Skeletal muscle satellite cell (primary cell): ENCODE measurements at regions not wholly inside any gene's neighbourhood (a gene's known extent, or its start where the extent isn't known, plus 50 kb on each side); places are given as distances from the start of the nearest gene placed in this dataset.

Experiments used
- H3K27me3 ChIP-seq: 2 replicates; pipeline ENCODE4 v1.7.0; 2013; ENCODE audit warnings: low read length; ENCODE audit not compliant: control insufficient read depth, insufficient read depth
- H3K36me3 ChIP-seq: 2 replicates; pipeline ENCODE4 v1.7.0; 2013; ENCODE audit warnings: mild to moderate bottlenecking, control low read depth, low read length; ENCODE audit not compliant: insufficient read depth
- H3K4me1 ChIP-seq: 2 replicates; pipeline ENCODE4 v1.7.0; 2013; ENCODE audit warnings: low read length; ENCODE audit not compliant: control insufficient read depth, insufficient read depth
- H3K4me2 ChIP-seq: 2 replicates; pipeline ENCODE4 v1.7.0; 2013; ENCODE audit warnings: mild to moderate bottlenecking, low read length
- H3K4me3 ChIP-seq: 2 replicates; pipeline ENCODE4 v1.7.0; 2013; ENCODE audit warnings: low read length
- H3K9ac ChIP-seq: 2 replicates; pipeline ENCODE4 v1.7.0; 2013; ENCODE audit warnings: mild to moderate bottlenecking, low read depth, low read length, moderate library complexity
- H3K9me3 ChIP-seq: replicated peaks from 2 replicates; pipeline ENCODE4 v1.7.0; 2013; ENCODE audit warnings: mild to moderate bottlenecking, control low read depth, low read length

DNA sequence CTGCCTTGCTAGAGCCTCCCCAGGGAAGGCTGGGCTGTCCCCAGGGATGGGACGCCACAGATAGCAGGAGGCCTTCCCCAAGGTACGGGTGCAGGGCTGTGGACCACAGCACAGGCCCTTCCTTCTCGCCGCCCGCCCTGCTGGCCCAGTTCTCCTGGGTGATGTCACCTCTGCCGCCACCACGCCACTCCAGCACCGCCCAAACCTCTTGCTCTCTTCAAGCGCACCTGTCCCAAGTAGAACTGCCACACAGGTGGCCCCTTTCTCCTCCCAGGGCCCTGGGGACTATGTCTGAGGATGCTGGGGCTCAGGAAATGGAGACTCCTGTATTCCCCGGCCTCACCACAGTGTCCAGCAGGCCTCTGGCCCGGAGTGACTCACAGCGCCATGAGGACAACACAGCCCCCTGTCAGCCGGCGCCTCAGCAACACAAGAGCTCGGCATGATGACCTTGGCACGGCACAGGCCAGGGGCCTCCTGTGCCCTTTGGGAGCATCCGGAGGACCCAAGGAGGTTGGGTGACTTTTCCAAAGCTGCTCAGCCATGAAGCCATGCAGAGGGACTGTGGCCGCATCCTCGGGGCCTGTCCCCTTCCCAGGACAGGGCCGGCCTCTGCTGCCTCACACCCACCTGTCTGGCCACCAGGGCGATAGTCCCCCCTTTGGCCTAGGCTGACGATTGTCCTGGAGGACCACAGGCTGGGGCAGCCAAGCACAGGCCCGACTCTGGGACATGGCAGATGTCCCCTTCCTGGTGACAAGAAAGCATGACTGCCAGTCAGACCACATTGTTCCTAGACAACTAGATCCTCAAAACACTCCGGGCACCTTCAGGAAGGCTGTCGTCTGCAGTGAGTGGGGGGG, 1023.5 kb downstream of the BRD1 start:
- Histone ChIP-seq H3K4me3 (no peak overlapping the region), H3K9ac (no peak overlapping the region), H3K4me1 (no peaks in the 10 kb centered on the region), H3K9me3 (peaks cover 34% of the 10 kb centered on the region), H3K27me3 (no peaks in the 10 kb centered on the region), H3K4me2 (no peak overlapping the region), H3K36me3 (no peaks in the 10 kb centered on the region)

DNA sequence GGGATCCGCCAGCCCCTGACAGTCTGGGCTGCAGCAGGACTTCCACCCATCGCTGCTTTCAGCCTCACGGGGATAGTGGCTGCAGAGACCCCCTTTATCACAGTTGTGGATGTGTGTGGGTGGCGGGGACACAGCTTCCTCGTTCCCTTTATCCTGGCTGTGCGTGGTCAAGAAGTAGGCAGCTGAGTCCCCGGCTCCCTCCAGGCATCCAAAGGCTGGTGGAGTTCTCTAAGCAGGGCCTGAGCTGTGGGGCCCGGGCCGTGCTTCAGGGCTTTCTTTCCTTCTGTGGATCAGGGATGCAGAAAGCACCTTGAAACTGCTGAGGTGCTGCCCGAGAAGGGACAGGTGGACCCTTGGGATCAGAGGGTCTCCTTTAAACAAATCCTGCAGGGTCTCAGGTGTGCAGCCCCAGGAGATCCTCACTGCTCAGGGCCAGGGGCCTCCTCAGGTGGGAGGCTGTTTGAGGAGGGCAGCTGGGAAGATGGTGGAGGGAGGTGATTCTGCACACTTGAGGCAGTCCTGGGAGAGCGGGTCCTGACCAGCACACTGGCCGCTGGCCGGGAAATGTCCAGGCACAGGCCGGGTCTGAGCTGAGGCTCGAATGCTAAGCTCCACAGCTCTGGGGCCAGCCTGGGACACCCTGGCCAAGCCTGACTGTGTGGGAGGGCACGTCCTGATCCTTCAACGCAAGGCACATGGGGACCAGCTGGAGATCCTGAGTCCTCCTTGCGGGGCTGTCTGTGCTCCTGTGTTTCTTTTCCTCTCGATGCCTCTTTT, 1024.3 kb downstream of the BRD1 start:
- Histone ChIP-seq H3K4me1 (no peaks in the 10 kb centered on the region), H3K36me3 (no peaks in the 10 kb centered on the region), H3K9ac (no peak overlapping the region), H3K4me3 (no peak overlapping the region), H3K4me2 (no peak overlapping the region), H3K27me3 (no peaks in the 10 kb centered on the region), H3K9me3 (peaks cover 27% of the 10 kb centered on the region)

DNA sequence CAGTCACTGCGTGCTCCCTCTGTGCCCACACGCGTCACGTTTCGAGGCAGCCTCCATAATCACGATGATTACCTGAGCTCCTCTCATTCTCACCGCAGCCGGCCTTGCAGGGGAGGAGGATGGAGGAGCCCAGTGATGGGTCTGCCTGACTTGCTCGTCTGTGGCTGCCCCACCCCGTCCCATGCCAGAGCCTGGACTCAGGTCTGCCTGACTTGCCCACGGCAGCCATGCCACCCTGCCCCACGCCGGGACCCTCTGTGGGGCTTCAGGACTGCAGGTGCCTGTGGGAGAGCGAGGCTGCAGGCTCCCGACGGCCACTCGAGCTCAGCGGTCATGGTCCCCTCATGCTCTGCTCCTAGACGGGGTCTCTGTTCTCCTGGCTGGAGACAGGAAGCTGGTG, 1025.1 kb downstream of the BRD1 start:
- H3K27me3 ChIP-seq: no peaks in the 10 kb centered on the region
- H3K4me2 ChIP-seq: no peak overlapping the region
- H3K4me1 ChIP-seq: no peaks in the 10 kb centered on the region
- no peak overlapping the region for H3K9ac ChIP-seq
- H3K36me3 ChIP-seq: no peaks in the 10 kb centered on the region
- peaks cover 27% of the 10 kb centered on the region for H3K9me3 ChIP-seq
- no peak overlapping the region for H3K4me3 ChIP-seq

DNA sequence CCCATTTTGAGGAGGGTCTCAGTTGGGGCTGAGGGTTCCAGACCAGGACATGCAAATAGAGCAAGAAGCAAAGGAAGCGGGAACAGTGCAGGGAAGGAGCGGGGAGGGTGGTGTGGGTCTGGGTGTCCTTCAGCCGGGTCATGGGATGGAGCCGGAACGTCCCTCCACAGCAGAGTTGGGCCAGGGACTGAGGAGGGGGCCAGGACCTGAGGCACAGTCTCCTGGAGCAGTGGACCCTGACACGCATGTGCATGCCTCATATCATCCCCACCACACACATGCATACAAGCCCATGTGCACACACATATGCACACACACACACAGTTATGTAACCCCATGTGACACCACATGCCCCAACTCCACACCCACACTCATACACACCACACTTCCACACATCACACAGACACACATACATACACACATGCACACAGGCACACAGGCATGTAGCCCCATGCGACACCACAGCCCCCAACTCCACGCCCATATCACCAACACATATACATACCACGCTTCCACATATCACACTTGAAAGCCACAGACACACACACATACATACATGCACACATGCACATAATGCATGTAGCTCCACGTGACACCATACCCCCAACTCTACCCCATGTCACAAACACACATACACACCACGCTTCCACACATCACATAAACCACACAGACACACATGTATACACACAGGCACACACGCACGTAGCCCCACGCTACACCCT, 1026.6 kb downstream of the BRD1 start:
- no peak overlapping the region for H3K9ac ChIP-seq

DNA sequence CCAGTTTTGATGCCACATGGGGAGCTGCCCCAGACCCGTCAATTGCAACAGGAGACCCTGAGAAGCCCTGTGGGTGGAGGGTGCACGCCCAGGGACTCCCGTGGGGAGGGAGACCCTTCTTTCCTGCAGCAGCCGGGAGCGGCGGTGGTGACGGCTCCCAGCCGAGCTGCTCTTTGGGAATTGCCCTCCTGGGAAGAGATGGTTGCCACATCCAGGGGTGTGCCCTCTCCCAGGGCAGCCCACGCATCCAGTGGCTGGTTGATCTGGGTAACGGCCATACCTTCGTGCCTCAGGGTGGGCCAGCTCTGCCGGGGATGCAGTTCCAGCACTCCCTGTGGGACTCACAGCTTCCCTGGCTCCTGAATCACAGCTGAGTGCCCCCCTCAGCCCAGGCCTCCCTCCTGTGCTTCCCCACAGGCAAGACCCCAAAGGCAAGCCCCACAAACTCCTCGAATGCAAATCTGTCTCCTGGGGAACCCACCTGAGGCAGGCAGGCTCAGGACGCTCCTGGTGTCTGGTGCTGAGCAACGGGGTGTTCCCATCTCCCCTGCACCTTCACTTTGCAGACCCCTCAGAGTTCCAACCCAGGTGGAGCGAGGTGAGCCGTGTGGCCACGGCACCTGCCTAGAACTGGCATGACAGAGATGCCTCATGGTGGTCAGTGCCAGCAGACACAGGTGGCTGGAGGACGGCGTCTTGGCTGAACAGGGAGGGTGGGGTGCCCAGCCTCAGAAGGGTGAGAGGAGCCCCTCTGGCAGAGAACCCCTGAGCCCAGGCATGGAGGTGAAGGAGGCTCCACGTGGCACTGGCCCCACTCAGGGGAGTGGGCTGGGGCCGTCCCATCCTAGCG, 1027.4 kb downstream of the BRD1 start:
- Histone ChIP-seq H3K27me3 (no peaks in the 10 kb centered on the region), H3K4me3 (no peak overlapping the region), H3K9ac (no peak overlapping the region), H3K4me1 (no peaks in the 10 kb centered on the region), H3K9me3 (peaks cover 28% of the 10 kb centered on the region), H3K36me3 (no peaks in the 10 kb centered on the region), H3K4me2 (no peak overlapping the region)

More for the DNA sequence above, 1026.6 kb downstream of the BRD1 start:
- Histone ChIP-seq H3K9me3 (peaks cover 28% of the 10 kb centered on the region), H3K36me3 (no peaks in the 10 kb centered on the region), H3K27me3 (no peaks in the 10 kb centered on the region), H3K4me1 (no peaks in the 10 kb centered on the region), H3K4me3 (no peak overlapping the region), H3K4me2 (no peak overlapping the region)

DNA sequence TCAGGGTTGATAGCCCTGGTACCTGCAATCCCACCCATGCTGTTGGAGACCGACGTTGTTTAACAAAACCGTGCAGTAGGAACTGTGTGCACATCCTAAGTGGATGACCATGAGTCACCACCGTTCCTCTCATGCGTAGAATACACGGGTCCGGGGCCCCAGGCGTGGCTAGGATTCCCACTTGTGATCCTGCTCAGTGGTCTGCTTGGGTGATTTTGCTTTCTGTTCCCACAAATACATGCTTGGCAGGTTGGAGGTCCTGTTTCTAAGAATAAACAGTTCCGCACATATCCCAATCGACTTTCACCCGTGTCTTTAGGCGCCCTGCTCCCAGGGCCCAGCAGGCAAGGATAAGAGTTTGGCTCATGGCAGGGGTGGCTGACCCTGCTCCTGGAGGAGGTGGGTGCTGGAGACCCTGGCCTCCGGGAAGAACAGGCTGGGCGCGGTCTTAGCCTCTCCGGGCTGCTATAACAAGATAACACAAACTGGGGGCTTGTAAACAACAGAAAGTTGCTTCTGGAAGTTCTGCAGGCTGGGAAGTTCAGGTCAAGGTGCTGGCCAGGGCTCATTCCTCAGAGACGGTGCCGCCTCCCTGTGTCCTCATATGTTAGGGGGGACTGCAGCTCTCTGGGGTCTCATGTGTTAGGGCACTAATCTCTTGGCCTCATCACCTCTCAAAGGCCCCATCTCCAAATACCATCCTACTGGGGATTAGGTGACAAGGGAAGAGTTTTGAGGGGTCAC, 1028.3 kb downstream of the BRD1 start:
- Histone ChIP-seq H3K27me3 (no peaks in the 10 kb centered on the region), H3K4me1 (no peaks in the 10 kb centered on the region), H3K9me3 (peaks cover 30% of the 10 kb centered on the region), H3K36me3 (no peaks in the 10 kb centered on the region), H3K4me3 (no peak overlapping the region), H3K9ac (no peak overlapping the region), H3K4me2 (no peak overlapping the region)

DNA sequence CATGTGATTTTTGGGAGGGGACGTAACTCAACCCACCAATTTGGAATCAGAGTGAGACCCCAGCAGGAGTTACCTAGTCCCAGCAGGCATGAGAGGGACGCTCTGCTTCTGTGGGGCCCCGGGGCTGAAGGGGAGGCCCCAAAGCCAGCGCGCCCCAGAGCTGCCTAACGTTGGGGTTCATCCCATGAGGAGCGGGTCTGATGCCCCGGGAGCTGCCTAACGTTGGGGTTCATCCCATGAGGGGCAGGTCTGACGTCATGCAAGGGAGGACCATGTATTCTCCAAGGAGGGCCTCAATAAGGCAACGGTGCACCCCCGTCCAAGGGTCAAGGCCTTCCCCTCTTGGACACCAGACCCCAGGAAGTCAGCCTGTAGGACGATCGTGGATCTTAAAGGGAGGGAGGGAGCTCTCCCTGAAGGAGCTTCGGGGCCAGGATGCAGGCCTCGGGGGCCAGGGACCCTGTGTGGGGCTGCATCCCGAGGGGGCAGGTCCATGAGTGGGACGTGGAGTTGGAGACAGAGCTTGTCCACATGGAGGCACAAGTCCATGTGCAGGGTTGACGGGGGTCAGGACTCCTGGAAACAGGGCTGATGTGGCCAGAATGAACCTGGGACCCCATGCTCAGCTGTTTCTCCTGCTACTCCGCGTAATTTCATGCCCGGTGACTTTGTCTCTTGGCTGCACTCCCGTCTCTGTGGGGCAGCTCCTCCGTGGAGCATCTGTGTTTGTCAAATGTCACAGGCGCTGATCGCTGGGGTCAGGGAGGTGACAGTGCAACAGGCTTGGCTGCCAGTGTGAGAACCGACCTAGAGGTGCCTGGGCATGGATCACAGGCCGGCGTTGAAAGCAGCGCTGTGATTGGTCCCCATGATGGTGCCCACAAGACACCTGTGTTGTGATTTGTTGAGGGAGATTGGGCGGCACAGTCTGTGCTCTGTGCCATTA, 1029.1 kb downstream of the BRD1 start:
- Histone ChIP-seq H3K4me2 (no peak overlapping the region), H3K9ac (no peak overlapping the region), H3K4me1 (no peaks in the 10 kb centered on the region), H3K36me3 (no peaks in the 10 kb centered on the region), H3K4me3 (no peak overlapping the region), H3K9me3 (peaks cover 30% of the 10 kb centered on the region), H3K27me3 (no peaks in the 10 kb centered on the region)

DNA sequence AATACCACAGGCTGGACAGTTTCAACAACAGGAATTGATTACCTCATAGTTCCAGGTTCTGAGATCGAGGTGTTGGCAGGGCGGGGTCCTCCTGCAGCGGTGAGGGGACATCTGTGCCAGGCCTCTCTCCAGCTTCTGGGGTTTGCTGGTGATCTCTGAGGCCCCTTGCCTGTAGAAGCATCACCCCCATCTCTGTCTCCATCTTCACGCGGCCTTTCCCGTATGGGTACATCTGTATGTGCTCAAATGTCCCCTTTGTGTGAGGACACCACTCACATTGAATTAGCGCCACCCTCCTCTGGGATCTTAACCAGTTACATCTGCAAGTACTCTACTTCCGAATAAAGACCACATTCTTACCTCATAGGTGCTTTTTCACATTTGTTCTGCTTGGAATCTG, 1029.9 kb downstream of the BRD1 start:
- no peaks in the 10 kb centered on the region for H3K36me3 ChIP-seq
- no peak overlapping the region for H3K9ac ChIP-seq
- H3K9me3 ChIP-seq: peaks cover 25% of the 10 kb centered on the region
- no peaks in the 10 kb centered on the region for H3K27me3 ChIP-seq
- H3K4me2 ChIP-seq: no peak overlapping the region
- no peak overlapping the region for H3K4me3 ChIP-seq
- no peaks in the 10 kb centered on the region for H3K4me1 ChIP-seq

DNA sequence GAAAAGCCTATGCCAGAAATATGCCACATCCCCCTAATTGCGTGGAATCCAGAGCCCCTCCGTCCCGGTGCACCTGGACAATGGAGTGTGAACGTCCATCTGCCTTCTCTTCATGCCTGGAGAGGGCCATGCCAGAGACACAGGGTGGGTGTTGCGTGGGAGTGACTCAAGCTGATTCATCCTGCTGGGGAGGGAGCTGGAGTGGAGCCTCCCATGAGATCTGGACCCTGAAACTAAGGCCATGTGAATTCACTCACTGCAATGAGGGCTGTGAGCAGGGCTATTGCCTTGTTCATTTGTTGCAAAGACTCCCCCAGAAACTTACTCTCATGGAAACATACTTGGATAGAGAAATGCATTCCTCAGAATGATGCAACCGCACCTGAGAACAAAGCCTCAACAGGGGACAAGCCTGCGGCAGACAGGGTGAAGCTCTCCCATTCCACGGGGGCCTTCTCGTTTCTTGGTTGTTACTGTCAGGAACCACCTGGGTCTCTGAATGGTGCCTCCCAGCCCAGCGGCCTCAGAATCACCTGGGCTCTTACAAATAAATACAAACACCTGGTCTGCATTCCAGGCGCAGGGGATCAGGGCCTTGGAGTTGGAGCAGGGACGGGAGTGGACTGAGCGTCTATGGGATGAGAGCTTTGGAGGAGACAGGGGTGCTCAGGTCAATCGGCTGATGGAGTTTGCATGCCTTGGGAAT, 1031.2 kb downstream of the BRD1 start:
- Histone ChIP-seq H3K4me1 (no peaks in the 10 kb centered on the region), H3K9me3 (peaks cover 23% of the 10 kb centered on the region), H3K4me3 (no peak overlapping the region), H3K36me3 (no peaks in the 10 kb centered on the region), H3K9ac (no peak overlapping the region), H3K4me2 (no peak overlapping the region), H3K27me3 (no peaks in the 10 kb centered on the region)
